K562 (cell line): ENCODE measurements at regions not wholly inside any gene's neighbourhood (a gene's known extent, or its start where the extent isn't known, plus 50 kb on each side); places are given as distances from the start of the nearest gene placed in this dataset.

Source experiments
- ATAC-seq: fragments of 200-7000 bp; cut with Tn5 transposase; 3 replicates; pipeline ENCODE4 v1.9.1; 2020; ENCODE audit warnings: moderate library complexity
- BruUV-seq: library from RNA; stranded (reverse); fragments of 400-500 nt; replicated peaks from 2 replicates; lab custom pipeline; 2021; lab: Mats Ljungman, UMichigan
- CTCF ChIA-PET: fragments of 300-600 bp; formaldehyde crosslinking; extraction: SDS; loops from one replicate; lab custom pipeline; 2021; ENCODE audit warnings: low intra/inter-chr PET ratio; lab: Yijun Ruan, JAX
- POLR2A ChIA-PET: fragments of 300-600, 350-650 bp; sonication (Branson Sonifier 250); formaldehyde crosslinking; extraction: SDS; loops from one replicate; lab custom pipeline; 2021; ENCODE audit warnings: antibody characterized with exemption, inconsistent platforms; lab: Yijun Ruan, JAX
- DNase-seq, 4 experiments: peaks; one replicate each; pipeline versions ENCODE4 v3.0.0 to v3.0.0-alpha.2; 2011 to 2018; ENCODE audit warnings: low spot score in 3 of 4, mixed read lengths in 3 of 4; ENCODE audit errors: extremely low read depth in 1 of 4
- FAIRE-seq: peaks from 2 replicates; lab custom pipeline; 2011; peaks lifted over from hg19 to GRCh38; lab: Jason Lieb, UNC
- H2AFZ ChIP-seq: 2 replicates; pipeline ENCODE4 v1.6.0; 2011; ENCODE audit warnings: low read depth, low read length, control low read depth, inconsistent platforms
- H3K27ac ChIP-seq: fragments of 200-600 bp; 3 replicates; pipeline ENCODE4 v1.8.0; 2011; ENCODE audit warnings: low read depth, mild to moderate bottlenecking, control low read depth, inconsistent platforms, low read length, moderate library complexity, mixed read lengths; ENCODE audit errors: extremely low read depth
- H3K27me3 ChIP-seq, 2 experiments: fragments of 300-600 bp in 1 of 2; 2 replicates in 1 of 2; 3 replicates in 1 of 2; pipeline versions ENCODE4 v1.6.0 to v1.8.0; 2011; ENCODE audit warnings: inconsistent platforms in 2 of 2, low read length in 2 of 2, mild to moderate bottlenecking in 1 of 2, mixed read lengths in 1 of 2, moderate library complexity in 1 of 2; ENCODE audit not compliant: control insufficient read depth in 2 of 2, insufficient read depth in 2 of 2
- H3K36me3 ChIP-seq: fragments of 300-600 bp; 3 replicates; pipeline ENCODE4 v1.8.0; 2011; ENCODE audit warnings: mild to moderate bottlenecking, low read length, inconsistent platforms; ENCODE audit not compliant: control insufficient read depth, insufficient read depth
- H3K4me1 ChIP-seq, 2 experiments: fragments of 200-600 bp in 1 of 2; replicated peaks in 1 of 2; 2 replicates in 1 of 2; 3 replicates in 1 of 2; pipeline versions ENCODE4 v1.5.1 to v1.8.0; 2011; ENCODE audit warnings: inconsistent platforms in 2 of 2, low read length in 2 of 2, mild to moderate bottlenecking in 1 of 2, mixed read lengths in 1 of 2, moderate library complexity in 1 of 2; ENCODE audit not compliant: control insufficient read depth in 2 of 2, insufficient read depth in 2 of 2
- H3K4me2 ChIP-seq: 2 replicates; pipeline ENCODE4 v1.6.1; 2011; ENCODE audit warnings: low read length, control low read depth, inconsistent platforms, mixed read lengths; ENCODE audit not compliant: insufficient read depth
- H3K4me3 ChIP-seq: fragments of 200-600 bp; sonication (generic), shearing (Covaris generic); 2 replicates; pipeline ENCODE4 v1.5.1; 2016; ENCODE audit warnings: control low read depth, inconsistent platforms
- H3K79me2 ChIP-seq: fragments of 200-600 bp; 3 replicates; pipeline ENCODE4 v1.8.0; 2011; ENCODE audit warnings: low read length, inconsistent platforms; ENCODE audit not compliant: control insufficient read depth, insufficient read depth
- H3K9ac ChIP-seq, 2 experiments: 2 replicates each; pipeline versions ENCODE4 v1.6.0 to v1.6.1; 2011; ENCODE audit warnings: low read depth in 2 of 2, low read length in 2 of 2, control low read depth in 1 of 2, inconsistent platforms in 1 of 2, mild to moderate bottlenecking in 1 of 2, mixed read lengths in 1 of 2; ENCODE audit not compliant: insufficient read depth in 1 of 2
- H3K9me1 ChIP-seq: one replicate; pipeline ENCODE4 v1.6.0; 2011; ENCODE audit warnings: inconsistent platforms, mild to moderate bottlenecking, low read length, moderate library complexity; ENCODE audit not compliant: control insufficient read depth, insufficient read depth
- H3K9me3 ChIP-seq: replicated peaks from 2 replicates; pipeline ENCODE4 v1.5.1; 2011; ENCODE audit warnings: low read depth, low read length, inconsistent platforms; ENCODE audit not compliant: control insufficient read depth, insufficient read depth
- H4K20me1 ChIP-seq: replicated peaks from 2 replicates; pipeline ENCODE4 v1.6.1; 2011; ENCODE audit warnings: low read length, inconsistent platforms, mixed read lengths; ENCODE audit not compliant: control insufficient read depth, insufficient read depth
- BMI1 ChIP-seq: fragments of 150-350 bp; IDR thresholded peaks from 2 replicates; pipeline ENCODE4 v1.6.1; 2014; ENCODE audit warnings: low read length
- CREM ChIP-seq: IDR thresholded peaks from 2 replicates; pipeline ENCODE4 v1.6.1; 2014; ENCODE audit warnings: antibody characterized with exemption, low read depth
- FOXJ3 ChIP-seq: sonication (generic); formaldehyde crosslinking; IDR thresholded peaks from 2 replicates; pipeline ENCODE4 v1.4.0; 2020; ENCODE audit warnings: mild to moderate bottlenecking, missing genetic modification reagents
- FOXM1 ChIP-seq, 2 experiments: fragments of 450-650 bp in 1 of 2; sonication (generic) in 1 of 2; formaldehyde crosslinking in 1 of 2; IDR thresholded peaks; 2 replicates each; pipeline versions ENCODE4 v1.6.1 to v1.9.0; 2017 to 2022; ENCODE audit warnings: low read depth in 2 of 2, mild to moderate bottlenecking in 2 of 2, missing genetic modification reagents in 1 of 2, moderate library complexity in 1 of 2
- HMGN3 ChIP-seq: IDR thresholded peaks from 2 replicates; pipeline ENCODE4 v1.6.1; 2011; ENCODE audit warnings: borderline replicate concordance, low read depth, mild to moderate bottlenecking, mixed read lengths, low read length; ENCODE audit not compliant: insufficient read length; ENCODE audit errors: extremely low read depth
- RNF2 ChIP-seq: sonication (generic); IDR thresholded peaks from 2 replicates; pipeline ENCODE4 v1.6.1; 2016
- SRSF7 ChIP-seq: fragments of 200-400 bp; formaldehyde crosslinking; optimal IDR thresholded peaks from 2 replicates; pipeline ENCODE3; 2017; ENCODE audit warnings: mild to moderate bottlenecking, low read depth, low read length
- ZNF282 ChIP-seq: sonication (generic); formaldehyde crosslinking; IDR thresholded peaks from 2 replicates; pipeline ENCODE4 v1.8.1; 2023; ENCODE audit warnings: missing genetic modification reagents
- WGBS: fragments of 100-300 bp; shearing (Covaris generic); methylation state at CpG from one replicate; pipeline ENCODE4 v1.1.6; 2016; ENCODE audit warnings: low coverage, mixed read lengths; ENCODE audit not compliant: insufficient coverage; ENCODE audit errors: missing lambda C conversion rate; 5-methylcytosine and 5-hydroxymethylcytosine counted together
- in situ Hi-C: fragments of 300-500 bp; cut with MboI; formaldehyde crosslinking; loops from 4 replicates; pipeline ENCODE4 v1.15.0; 2018; ENCODE audit warnings: inconsistent platforms, mixed read lengths
- intact Hi-C: fragments of 100-400 bp; cut with micrococcal nuclease; formaldehyde crosslinking; loops from 2 replicates; pipeline ENCODE4 v1.14.2; 2022
- TF ChIP-seq, protein P1 (sequence below): fragments of 250-450 bp; sonication (Bioruptor Pico); IDR thresholded peaks from 2 replicates; pipeline ENCODE4 v1.4.0; 2020; ENCODE audit warnings: mild to moderate bottlenecking
- TF ChIP-seq, protein P2 (sequence below): fragments of 250-450 bp; sonication (Bioruptor Pico); IDR thresholded peaks from 2 replicates; pipeline ENCODE4 v1.6.1; 2021; ENCODE audit warnings: mild to moderate bottlenecking
- TF ChIP-seq, protein P3 (sequence below): fragments of 450-650 bp; IDR thresholded peaks from 2 replicates; pipeline ENCODE4 v1.7.0; 2016; ENCODE audit warnings: borderline replicate concordance

DNA sequence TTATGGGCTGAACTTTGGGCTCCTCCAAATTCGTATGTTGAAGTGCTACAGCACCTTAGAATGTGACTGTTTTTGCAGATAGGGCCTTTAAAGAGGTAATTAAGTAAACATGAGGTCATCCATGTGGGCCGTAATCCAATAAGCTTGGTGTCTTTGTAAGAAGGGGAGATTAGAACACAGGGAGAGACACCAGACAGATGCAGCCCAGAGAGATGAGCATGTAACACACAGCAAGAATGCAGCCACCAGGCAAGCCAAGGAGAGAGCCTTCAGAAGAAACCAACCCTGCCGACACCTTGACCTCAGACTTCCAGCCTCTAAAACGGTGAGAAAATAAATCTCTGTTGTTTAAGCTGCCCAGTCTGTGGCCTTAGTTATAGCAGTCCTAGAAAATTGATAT lies 74.3 kb downstream of the HRH4 start (continued):
- TF ChIP-seq, protein P1, sequence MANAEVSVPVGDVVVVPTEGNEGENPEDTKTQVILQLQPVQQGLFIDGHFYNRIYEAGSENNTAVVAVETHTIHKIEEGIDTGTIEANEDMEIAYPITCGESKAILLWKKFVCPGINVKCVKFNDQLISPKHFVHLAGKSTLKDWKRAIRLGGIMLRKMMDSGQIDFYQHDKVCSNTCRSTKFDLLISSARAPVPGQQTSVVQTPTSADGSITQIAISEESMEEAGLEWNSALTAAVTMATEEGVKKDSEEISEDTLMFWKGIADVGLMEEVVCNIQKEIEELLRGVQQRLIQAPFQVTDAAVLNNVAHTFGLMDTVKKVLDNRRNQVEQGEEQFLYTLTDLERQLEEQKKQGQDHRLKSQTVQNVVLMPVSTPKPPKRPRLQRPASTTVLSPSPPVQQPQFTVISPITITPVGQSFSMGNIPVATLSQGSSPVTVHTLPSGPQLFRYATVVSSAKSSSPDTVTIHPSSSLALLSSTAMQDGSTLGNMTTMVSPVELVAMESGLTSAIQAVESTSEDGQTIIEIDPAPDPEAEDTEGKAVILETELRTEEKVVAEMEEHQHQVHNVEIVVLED (CRISPR knock-in tag): no peak

DNA sequence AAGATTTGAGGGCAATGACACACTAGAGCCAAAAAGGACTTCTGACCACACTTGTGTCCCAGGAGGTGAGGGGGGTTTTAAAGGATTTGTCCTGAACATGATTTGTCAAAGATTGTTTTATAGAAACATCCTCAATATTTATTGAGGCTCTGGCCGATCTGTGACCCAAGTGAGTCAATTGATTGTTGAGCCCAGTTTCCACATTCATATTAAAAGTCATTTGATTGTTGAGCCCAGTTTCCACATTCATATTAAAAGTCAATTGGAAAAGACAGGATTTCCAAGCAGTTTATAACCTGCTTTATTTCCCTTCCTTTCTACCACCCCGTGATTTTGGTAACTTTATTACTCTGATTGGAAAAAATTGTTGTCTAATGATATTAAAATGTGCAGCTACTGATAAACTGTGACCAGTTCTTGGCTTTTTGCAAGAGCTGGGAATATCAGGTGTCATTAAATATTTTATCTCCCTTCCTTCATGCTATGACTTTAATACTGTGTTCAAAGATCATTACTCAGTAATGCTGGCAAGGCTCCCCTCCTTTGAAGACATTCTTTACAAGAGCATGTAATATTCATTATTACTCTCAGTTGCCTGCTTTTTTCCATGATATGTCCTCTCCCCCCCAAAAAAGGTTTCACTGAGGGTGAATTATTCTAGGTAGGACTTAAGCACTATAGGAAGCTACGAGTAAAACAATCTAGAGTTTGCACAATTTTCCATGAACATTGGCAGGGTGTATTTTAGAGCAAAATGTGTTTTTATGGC lies 75.3 kb downstream of the HRH4 start:
- DNase-seq (no peak), ATAC-seq (no peak), FAIRE-seq (no peak)
- POLR2A ChIA-PET: interaction anchor here (0.6 kb wide), 1 partner anchor 11 kb away, joined by 3 read pairs; no protein-coding TSS in a partner anchor
- H3K36me3 ChIP-seq: no peaks in the 10 kb centered on the region
- H3K79me2 ChIP-seq: no peaks in the 10 kb centered on the region
- 0% methylated on average over 3 of the region's 3 CpGs for whole genome bisulfite sequencing
- TF ChIP-seq BMI1 (no peak), FOXM1 (IDR thresholded peaks at IDR 0.05; ENCODE audit: low read depth) (no peak), FOXM1 (CRISPR knock-in tag; IDR thresholded peaks at IDR 0.05; ENCODE audit: low read depth) (no peak), SRSF7 (no peak), FOXJ3 (CRISPR knock-in tag) (no peak), ZNF282 (CRISPR knock-in tag) (no peak), RNF2 (no peak), HMGN3 (no peak), CREM (no peak)
- TF ChIP-seq, protein P2, sequence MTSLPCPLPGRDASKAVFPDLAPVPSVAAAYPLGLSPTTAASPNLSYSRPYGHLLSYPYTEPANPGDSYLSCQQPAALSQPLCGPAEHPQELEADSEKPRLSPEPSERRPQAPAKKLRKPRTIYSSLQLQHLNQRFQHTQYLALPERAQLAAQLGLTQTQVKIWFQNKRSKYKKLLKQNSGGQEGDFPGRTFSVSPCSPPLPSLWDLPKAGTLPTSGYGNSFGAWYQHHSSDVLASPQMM (CRISPR knock-in tag): no peak
- TF ChIP-seq, protein P3, sequence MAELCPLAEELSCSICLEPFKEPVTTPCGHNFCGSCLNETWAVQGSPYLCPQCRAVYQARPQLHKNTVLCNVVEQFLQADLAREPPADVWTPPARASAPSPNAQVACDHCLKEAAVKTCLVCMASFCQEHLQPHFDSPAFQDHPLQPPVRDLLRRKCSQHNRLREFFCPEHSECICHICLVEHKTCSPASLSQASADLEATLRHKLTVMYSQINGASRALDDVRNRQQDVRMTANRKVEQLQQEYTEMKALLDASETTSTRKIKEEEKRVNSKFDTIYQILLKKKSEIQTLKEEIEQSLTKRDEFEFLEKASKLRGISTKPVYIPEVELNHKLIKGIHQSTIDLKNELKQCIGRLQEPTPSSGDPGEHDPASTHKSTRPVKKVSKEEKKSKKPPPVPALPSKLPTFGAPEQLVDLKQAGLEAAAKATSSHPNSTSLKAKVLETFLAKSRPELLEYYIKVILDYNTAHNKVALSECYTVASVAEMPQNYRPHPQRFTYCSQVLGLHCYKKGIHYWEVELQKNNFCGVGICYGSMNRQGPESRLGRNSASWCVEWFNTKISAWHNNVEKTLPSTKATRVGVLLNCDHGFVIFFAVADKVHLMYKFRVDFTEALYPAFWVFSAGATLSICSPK: no peak
- intact Hi-C loops (no loop called here), in situ Hi-C loops (no loop called here)
- no peak overlapping the region for H3K4me3 ChIP-seq
- no peaks in the 10 kb centered on the region for H3K4me1 ChIP-seq
- no peak overlapping the region for H3K4me2 ChIP-seq
- no TSS peak for BruUV-seq
- H3K9me1 ChIP-seq: no peaks in the 10 kb centered on the region
- H3K9me3 ChIP-seq: no peaks in the 10 kb centered on the region
- no peak overlapping the region for H3K9ac ChIP-seq
- H3K27ac ChIP-seq: no peak overlapping the region
- no peak overlapping the region for H2AFZ ChIP-seq
- no peaks in the 10 kb centered on the region; a peak in 1 of 5 replicates for H3K27me3 ChIP-seq
- CTCF ChIA-PET: no interaction called here
- H4K20me1 ChIP-seq: no peaks in the 10 kb centered on the region
